ENCODE measurements at regions not wholly inside any gene's neighbourhood (a gene's known extent, or its start where the extent isn't known, plus 50 kb on each side); places are given as distances from the start of the nearest gene placed in this dataset.

GRCh38 chr2:104023765-104024164 is 830.1 kb upstream of the POU3F3 start:
- TF ChIP-seq, protein P1, sequence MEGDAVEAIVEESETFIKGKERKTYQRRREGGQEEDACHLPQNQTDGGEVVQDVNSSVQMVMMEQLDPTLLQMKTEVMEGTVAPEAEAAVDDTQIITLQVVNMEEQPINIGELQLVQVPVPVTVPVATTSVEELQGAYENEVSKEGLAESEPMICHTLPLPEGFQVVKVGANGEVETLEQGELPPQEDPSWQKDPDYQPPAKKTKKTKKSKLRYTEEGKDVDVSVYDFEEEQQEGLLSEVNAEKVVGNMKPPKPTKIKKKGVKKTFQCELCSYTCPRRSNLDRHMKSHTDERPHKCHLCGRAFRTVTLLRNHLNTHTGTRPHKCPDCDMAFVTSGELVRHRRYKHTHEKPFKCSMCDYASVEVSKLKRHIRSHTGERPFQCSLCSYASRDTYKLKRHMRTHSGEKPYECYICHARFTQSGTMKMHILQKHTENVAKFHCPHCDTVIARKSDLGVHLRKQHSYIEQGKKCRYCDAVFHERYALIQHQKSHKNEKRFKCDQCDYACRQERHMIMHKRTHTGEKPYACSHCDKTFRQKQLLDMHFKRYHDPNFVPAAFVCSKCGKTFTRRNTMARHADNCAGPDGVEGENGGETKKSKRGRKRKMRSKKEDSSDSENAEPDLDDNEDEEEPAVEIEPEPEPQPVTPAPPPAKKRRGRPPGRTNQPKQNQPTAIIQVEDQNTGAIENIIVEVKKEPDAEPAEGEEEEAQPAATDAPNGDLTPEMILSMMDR (IDR thresholded peaks at IDR 0.05; ENCODE audit: low read depth, low read length) = no peak
- no peak for DNase-seq (ENCODE audit: extremely low read depth, low read depth)

DNA sequence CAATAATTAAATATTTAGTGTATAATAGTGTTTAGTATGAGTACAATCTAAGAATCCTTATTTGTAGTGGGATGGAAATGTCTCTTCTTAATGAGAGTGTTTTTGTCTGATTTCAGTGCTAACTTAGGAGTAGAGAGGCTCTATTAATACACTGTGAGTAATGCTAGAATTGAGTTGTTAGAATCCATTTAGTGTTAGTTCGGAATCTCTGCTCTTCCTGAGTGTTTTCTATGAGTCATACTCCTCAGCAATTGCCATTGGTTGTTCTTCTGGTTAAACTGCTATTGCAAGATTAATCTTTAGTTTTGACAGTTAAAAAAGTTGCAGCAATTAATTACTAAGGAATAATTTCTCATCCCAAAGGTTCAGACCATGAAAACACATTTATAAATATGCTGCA is 828.6 kb upstream of the POU3F3 start:
- TF ChIP-seq, protein P1 (IDR thresholded peaks at IDR 0.05; ENCODE audit: low read depth, low read length) = no peak
- DNase-seq (ENCODE audit: extremely low read depth, low read depth) = no peak

- TF ChIP-seq, protein P1 (IDR thresholded peaks at IDR 0.05; ENCODE audit: low read depth, low read length) = no peak
- no peak for DNase-seq (ENCODE audit: extremely low read depth, low read depth)
Measured at GRCh38 chr2:104026725-104027124, 827.2 kb upstream of the POU3F3 start.

DNA sequence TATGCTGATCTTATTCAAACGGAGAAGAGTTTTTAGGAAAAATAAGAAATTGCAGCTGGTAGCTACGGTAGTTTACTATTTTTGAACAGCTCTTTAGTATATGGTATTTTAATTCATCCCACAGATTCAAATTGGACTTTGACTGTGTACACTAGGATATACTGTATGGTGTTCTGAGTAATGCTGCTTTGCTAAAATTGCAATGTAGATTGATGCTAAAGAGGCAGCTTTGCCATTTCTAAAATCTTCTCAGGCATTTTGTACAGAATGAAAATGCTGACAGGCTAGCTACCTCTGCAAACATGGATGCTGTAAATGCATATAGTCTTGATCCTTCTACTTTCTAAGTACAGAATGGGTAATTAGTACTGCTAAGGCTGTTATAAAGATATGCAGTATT is 826.6 kb upstream of the POU3F3 start:
- TF ChIP-seq, protein P1 (IDR thresholded peaks at IDR 0.05; ENCODE audit: low read depth, low read length) = no peak
- DNase-seq (ENCODE audit: extremely low read depth, low read depth) = no peak

DNA sequence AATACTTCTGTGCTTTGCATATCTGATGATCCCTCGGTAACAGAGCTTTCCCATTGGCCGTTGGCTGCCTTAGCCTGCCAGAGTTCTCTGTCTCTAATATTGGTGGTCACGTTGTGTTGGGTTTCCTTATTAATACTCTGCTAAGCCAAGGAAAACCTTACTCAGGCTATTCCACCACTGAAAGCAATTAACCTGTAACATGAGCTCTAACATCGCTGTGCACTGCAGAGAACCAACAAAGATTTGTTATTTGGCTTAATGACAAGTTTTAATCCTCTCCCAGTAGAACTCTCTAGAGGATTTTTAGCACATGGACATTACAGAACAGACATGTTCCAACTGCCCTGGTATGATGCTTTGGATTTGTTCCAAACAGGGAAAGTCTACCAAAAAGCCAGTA is 825.9 kb upstream of the POU3F3 start:
- TF ChIP-seq, protein P1 (IDR thresholded peaks at IDR 0.05; ENCODE audit: low read depth, low read length) = no peak
- DNase-seq (ENCODE audit: extremely low read depth, low read depth) = no peak

DNA sequence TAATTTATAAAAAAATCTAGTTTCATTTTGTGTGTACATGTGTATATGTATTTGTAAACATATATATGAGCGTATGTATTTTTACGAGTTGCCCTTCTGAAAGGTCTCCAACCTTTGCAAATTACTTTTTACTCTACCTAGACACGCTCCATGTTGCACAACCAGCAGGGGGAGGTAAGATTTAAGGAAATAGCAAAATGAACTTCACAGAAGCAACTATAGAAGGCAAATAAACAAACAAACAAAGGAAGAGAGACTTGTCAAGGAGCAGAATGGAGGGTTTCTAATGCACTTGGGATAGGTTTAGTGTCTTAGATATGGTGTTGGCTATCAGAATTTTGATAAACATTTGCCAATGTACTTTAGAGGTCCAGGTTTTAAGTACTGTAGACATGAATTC is 820.5 kb upstream of the POU3F3 start:
- DNase-seq (ENCODE audit: extremely low read depth, low read depth) = no peak
- TF ChIP-seq, protein P1 (IDR thresholded peaks at IDR 0.05; ENCODE audit: low read depth, low read length) = no peak; the same call in none of the 2 replicates

DNA sequence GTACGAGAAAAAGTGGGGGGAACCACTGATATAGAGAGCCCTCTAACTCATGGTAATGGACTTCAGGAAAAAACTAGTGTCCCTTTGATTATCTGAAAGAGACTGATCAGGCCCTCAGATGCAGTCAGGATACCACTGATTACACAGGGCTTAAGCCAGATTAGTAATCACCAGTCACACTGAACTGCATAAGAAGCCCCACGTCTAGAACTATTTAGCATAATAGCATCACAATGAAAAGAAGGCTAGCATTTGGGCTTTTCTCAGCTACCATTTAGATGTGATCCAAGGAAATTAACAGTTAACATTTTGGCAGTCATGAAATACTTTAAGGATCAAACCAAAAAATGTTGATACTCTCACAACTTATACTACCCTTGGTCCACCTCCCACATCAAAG is 813.1 kb upstream of the POU3F3 start:
- TF ChIP-seq, protein P1 (IDR thresholded peaks at IDR 0.05; ENCODE audit: low read depth, low read length) = no peak
- DNase-seq (ENCODE audit: extremely low read depth, low read depth) = no peak
